ENCODE measurements at regions not wholly inside any gene's neighbourhood (a gene's known extent, or its start where the extent isn't known, plus 50 kb on each side); places are given as distances from the start of the nearest gene placed in this dataset.
A peak's percentile ranks its signal among the peaks of the same experiment; 100 is the strongest.

DNA sequence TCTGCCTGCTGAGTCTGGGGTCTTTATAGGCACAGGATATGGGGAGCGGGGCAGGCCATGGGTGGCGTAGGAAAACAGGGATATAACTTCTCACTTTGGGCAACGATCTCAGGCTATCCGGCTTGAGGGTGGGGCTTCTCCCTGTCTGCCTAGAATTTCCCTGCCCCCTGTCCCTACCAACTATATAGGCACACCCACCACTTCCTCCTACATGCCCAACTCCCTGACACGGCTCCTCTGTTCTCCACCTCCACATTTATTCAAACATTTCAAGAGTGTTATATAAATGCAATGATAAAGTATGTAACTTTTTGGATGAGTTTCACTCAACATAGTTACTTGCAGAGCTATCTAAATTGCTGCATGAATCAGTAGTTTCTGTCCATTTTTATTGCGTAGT, 363.2 kb upstream of the RORB start:
- Histone ChIP-seq H3K36me3 (no peaks in the 10 kb centered on the region), H3K9me3 (no peaks in the 10 kb centered on the region), H3K27me3 (no peaks in the 10 kb centered on the region), H3K4me3 (no peak overlapping the region), H3K4me1 (no peaks in the 10 kb centered on the region), H3K27ac (no peak overlapping the region)
- intact Hi-C loops (cut with DNase I), result no loop called here
- DNase-seq (peak in 1 of 4 donors; percentile 22), ATAC-seq (no peak)
- TF ChIP-seq, protein P1, sequence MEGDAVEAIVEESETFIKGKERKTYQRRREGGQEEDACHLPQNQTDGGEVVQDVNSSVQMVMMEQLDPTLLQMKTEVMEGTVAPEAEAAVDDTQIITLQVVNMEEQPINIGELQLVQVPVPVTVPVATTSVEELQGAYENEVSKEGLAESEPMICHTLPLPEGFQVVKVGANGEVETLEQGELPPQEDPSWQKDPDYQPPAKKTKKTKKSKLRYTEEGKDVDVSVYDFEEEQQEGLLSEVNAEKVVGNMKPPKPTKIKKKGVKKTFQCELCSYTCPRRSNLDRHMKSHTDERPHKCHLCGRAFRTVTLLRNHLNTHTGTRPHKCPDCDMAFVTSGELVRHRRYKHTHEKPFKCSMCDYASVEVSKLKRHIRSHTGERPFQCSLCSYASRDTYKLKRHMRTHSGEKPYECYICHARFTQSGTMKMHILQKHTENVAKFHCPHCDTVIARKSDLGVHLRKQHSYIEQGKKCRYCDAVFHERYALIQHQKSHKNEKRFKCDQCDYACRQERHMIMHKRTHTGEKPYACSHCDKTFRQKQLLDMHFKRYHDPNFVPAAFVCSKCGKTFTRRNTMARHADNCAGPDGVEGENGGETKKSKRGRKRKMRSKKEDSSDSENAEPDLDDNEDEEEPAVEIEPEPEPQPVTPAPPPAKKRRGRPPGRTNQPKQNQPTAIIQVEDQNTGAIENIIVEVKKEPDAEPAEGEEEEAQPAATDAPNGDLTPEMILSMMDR (IDR thresholded peaks at IDR 0.05), result no peak

DNA sequence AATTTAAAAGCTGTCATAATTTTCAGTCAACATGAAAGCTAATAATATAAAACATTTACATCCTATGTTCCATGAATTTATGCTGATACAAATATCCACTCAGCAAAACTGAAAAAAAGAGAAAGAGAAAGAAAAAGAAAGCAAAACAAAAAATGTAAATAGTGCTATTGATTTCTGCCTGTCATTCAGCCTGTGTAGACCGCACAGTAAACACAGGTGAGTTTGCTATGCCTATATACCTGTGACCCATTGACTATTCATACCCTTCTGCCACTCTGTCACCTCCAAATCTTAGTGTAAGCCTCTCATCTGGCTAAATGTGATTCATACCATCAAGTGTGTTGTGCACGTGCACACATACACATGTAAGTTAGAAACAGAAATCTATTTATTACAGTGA, 359.0 kb upstream of the RORB start:
- Histone ChIP-seq H3K4me3 (no peak overlapping the region), H3K36me3 (no peaks in the 10 kb centered on the region), H3K27ac (no peak overlapping the region), H3K9me3 (no peaks in the 10 kb centered on the region), H3K4me1 (no peaks in the 10 kb centered on the region), H3K27me3 (no peaks in the 10 kb centered on the region)
- intact Hi-C loops (cut with DNase I), result no loop called here
- ATAC-seq (no peak), DNase-seq (no peak)
- TF ChIP-seq, protein P1 (IDR thresholded peaks at IDR 0.05), result no peak

DNA sequence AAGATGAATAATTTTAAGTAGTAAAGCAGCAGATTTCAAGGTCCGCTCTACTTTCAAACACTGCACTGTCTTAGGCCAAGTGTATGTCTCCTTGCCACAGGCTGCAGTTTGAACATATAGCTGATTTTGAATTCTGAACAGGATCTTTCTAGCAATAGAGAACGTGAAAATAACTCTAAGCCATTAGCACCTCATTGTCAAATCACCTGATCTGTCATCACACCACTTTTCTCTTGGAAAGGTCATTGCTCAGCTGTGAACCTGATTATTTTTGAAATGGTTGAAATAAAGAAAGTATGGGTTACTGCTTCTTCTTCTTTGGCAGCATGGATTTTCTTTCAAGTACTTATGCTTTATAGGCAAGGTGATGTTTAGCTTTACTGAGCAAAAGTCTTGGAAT, 357.0 kb upstream of the RORB start:
- ATAC-seq, result no peak

DNA sequence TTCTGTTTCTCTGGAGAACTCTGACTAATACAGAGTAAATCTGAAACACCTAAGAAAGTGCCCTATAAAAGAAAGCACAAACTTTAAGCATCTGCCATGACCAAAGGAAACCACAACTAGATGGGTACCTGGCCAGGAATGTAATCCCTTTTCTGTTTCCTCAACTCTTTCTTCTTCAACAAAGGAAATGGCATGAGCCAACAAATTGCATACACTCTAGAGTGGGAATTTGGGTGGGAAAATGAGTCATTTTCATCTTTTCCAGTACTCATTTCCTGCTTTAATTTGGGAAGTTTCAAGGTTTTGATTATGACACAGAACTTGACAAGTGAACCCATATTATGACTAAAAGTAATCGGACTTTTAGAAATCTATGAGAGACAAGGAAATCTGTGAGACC, 349.2 kb upstream of the RORB start:
- H3K36me3 ChIP-seq, result no peaks in the 10 kb centered on the region
- H3K4me3 ChIP-seq, result no peak overlapping the region
- H3K9me3 ChIP-seq, result no peaks in the 10 kb centered on the region
- intact Hi-C loops (cut with DNase I), result no loop called here
- TF ChIP-seq, protein P1 (IDR thresholded peaks at IDR 0.05), result no peak
- DNase-seq, result no peak
- no peaks in the 10 kb centered on the region for H3K27me3 ChIP-seq
- H3K27ac ChIP-seq, result no peak overlapping the region
- no peak for ATAC-seq
- no peaks in the 10 kb centered on the region for H3K4me1 ChIP-seq

More for the DNA sequence above, 357.0 kb upstream of the RORB start:
- Histone ChIP-seq H3K9me3 (no peaks in the 10 kb centered on the region), H3K27me3 (no peaks in the 10 kb centered on the region), H3K4me3 (no peak overlapping the region), H3K36me3 (no peaks in the 10 kb centered on the region), H3K4me1 (no peaks in the 10 kb centered on the region), H3K27ac (no peak overlapping the region)
- TF ChIP-seq, protein P1 (IDR thresholded peaks at IDR 0.05), result no peak
- DNase-seq, result no peak
- intact Hi-C loops (cut with DNase I), result no loop called here

DNA sequence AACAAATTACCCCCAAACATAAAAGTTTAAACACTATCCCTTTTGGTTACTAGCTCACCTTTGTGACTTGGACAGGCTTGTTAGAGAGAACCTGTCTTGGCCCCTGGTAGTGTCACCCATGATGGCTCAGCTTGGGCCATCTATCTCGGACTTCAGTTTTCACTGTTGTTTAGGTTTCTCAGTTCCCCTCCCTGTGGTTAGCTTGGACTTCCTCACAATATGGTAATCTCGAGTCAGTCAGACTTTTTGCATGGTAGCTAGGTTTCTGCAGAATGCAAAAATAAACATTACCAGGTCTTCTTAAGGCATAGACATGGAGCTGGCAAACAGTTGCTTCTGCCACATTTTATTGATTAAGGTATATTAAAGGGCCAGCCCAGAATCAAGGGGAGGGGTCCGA, 324.3 kb upstream of the RORB start:
- no peak for DNase-seq
- intact Hi-C loops (cut with DNase I), result no loop called here
- TF ChIP-seq, protein P1 (IDR thresholded peaks at IDR 0.05), result no peak
- no peaks in the 10 kb centered on the region for H3K27me3 ChIP-seq
- no peak overlapping the region for H3K4me3 ChIP-seq
- no peak overlapping the region for H3K27ac ChIP-seq
- H3K9me3 ChIP-seq, result peaks cover 0 to 2% of the 10 kb centered on the region in 2 donors
- H3K36me3 ChIP-seq, result no peaks in the 10 kb centered on the region
- ATAC-seq, result no peak
- H3K4me1 ChIP-seq, result no peaks in the 10 kb centered on the region

Data from left lung (tissue), 4 donors.